ENCODE measurements at regions not wholly inside any gene's neighbourhood (a gene's known extent, or its start where the extent isn't known, plus 50 kb on each side); places are given as distances from the start of the nearest gene placed in this dataset.

DNA sequence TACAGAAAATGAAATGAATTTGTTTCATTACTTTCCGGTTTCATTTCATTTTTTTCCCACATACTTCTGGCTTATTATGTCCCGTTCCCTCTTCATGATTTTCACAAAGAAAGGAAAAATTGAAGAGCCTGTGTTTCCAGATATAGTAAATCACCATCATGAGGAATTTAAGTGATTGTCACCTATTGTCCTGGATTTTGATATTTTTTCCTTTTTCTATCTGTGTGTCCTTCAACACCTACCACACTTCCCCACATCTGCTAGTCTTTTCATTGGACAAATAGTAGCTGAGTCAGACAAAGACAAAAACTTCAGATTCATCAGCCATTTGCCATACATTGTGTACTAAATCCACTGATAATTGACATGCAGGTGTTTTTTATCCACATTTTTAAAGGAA lies 258.2 kb upstream of the HSF2 start:
- no peaks in the 10 kb centered on the region for H3K4me1 Mint-ChIP-seq (ENCODE audit: low read depth in 2 of 2)
- ATAC-seq (no peak), DNase-seq (ENCODE audit: low spot score) (no peak)
- peaks cover 8% of the 10 kb centered on the region for H3K9me3 Mint-ChIP-seq
- no peak overlapping the region for H3K27ac Mint-ChIP-seq
- no peak overlapping the region for H3K4me3 Mint-ChIP-seq
- no peaks in the 10 kb centered on the region for H3K36me3 Mint-ChIP-seq
- H3K27me3 Mint-ChIP-seq, result no peaks in the 10 kb centered on the region

DNA sequence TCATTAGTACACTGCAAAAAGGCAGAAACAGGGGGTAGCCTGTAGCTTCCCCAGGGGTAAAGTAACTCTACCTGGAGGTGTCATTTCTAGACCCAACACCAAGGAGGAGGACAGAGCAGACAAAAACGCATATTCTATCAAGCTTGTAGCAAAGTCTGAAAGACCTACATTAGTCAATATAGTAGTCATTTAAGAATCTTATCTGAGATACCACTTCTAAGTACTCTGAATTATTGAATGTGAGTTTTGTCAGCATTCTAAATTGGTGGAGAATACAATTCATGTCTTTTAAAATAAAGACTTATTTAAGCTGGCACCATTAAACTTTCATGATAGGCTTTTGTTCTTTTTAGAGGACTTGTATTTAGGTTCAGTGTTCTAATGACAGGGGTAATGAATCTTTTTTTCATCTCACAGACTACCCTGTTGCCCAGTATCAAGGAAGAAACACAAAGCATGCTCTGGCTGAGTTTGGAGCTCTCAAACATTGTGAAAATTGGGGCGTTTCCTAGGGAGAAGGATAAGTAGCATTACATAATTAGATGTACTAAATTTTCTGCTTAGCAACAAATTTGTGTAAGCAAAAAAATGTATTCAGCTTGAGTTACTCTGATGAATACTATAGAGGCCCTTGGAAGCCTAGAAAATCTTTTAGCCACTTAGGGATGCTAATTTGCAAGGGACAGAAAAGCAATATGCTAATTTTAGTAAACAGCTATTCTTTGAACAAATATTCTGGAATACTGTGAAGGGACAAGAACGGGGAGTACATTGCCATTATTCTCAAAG lies 255.4 kb upstream of the HSF2 start:
- no peaks in the 10 kb centered on the region for H3K36me3 Mint-ChIP-seq
- H3K4me1 Mint-ChIP-seq (ENCODE audit: low read depth in 2 of 2), result no peaks in the 10 kb centered on the region
- DNase-seq (ENCODE audit: low spot score) (no peak), ATAC-seq (no peak)
- no peak overlapping the region for H3K27ac Mint-ChIP-seq
- H3K27me3 Mint-ChIP-seq, result no peaks in the 10 kb centered on the region
- H3K4me3 Mint-ChIP-seq, result no peak overlapping the region
- peaks cover 12% of the 10 kb centered on the region for H3K9me3 Mint-ChIP-seq

DNA sequence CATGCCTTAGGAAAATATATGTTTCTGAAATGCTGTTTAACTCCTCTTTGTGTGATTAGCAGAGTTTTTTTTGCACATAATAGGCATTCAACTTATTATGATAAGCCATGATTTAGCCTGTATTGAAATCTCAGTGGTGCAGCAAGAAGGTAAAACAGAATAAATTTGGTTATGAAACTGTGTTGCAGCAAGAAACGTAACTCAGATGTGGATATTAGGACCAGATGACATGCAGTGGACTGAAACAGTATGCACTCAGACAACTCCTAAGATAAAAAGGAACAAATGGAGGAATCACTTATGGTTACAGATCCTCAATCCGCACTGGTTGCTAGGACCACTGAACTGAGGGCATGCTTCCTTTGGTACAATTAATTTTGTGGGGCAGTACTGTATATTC lies 254.2 kb upstream of the HSF2 start:
- ATAC-seq, result no peak
- H3K27ac Mint-ChIP-seq, result no peak overlapping the region
- no peaks in the 10 kb centered on the region for H3K4me1 Mint-ChIP-seq (ENCODE audit: low read depth in 2 of 2)
- no peak overlapping the region for H3K4me3 Mint-ChIP-seq
- peaks cover 12% of the 10 kb centered on the region for H3K9me3 Mint-ChIP-seq
- no peaks in the 10 kb centered on the region for H3K36me3 Mint-ChIP-seq
- H3K27me3 Mint-ChIP-seq, result no peaks in the 10 kb centered on the region
- no peak for DNase-seq (ENCODE audit: low spot score)

GRCh38 chr6:122145741-122146240 lies 253.7 kb upstream of the HSF2 start:
- no peak overlapping the region for H3K27ac Mint-ChIP-seq
- H3K9me3 Mint-ChIP-seq, result peaks cover 12% of the 10 kb centered on the region
- H3K4me3 Mint-ChIP-seq, result no peak overlapping the region
- DNase-seq (ENCODE audit: low spot score), result no peak
- ATAC-seq, result no peak
- H3K36me3 Mint-ChIP-seq, result no peaks in the 10 kb centered on the region
- H3K4me1 Mint-ChIP-seq (ENCODE audit: low read depth in 2 of 2), result no peaks in the 10 kb centered on the region
- no peaks in the 10 kb centered on the region for H3K27me3 Mint-ChIP-seq

DNA sequence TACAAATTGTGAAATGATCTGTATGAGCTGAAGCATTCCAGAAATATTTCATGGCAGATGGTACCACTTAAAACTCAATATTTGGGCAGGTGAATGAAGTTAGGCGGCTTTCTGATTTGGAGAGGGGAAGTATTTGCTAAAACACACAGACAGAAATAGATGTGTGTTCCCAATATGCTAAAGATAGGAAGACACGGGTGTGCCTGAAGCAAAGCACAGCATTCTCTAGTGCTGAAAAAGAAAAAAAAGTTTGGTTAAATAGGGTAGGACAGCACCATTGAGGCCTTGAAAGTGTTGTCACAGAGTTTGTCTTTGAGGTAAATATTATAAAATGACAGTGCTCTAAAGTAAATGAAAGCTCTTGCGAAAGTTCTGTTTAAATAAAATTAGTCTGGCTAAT lies 252.2 kb upstream of the HSF2 start:
- H3K4me3 Mint-ChIP-seq, result no peak overlapping the region
- DNase-seq (ENCODE audit: low spot score) (no peak), ATAC-seq (no peak)
- peaks cover 11% of the 10 kb centered on the region for H3K9me3 Mint-ChIP-seq
- H3K27me3 Mint-ChIP-seq, result no peaks in the 10 kb centered on the region
- no peaks in the 10 kb centered on the region for H3K36me3 Mint-ChIP-seq
- no peak overlapping the region for H3K27ac Mint-ChIP-seq
- no peaks in the 10 kb centered on the region for H3K4me1 Mint-ChIP-seq (ENCODE audit: low read depth in 2 of 2)

- no peak overlapping the region for H3K4me3 Mint-ChIP-seq
- no peaks in the 10 kb centered on the region for H3K4me1 Mint-ChIP-seq (ENCODE audit: low read depth in 2 of 2)
- DNase-seq (ENCODE audit: low spot score) (no peak), ATAC-seq (no peak)
- no peaks in the 10 kb centered on the region for H3K36me3 Mint-ChIP-seq
- H3K9me3 Mint-ChIP-seq, result peaks cover 7% of the 10 kb centered on the region
- H3K27ac Mint-ChIP-seq, result no peak overlapping the region
- H3K27me3 Mint-ChIP-seq, result no peaks in the 10 kb centered on the region
Measured at GRCh38 chr6:122151066-122151465, 248.4 kb upstream of the HSF2 start.

DNA sequence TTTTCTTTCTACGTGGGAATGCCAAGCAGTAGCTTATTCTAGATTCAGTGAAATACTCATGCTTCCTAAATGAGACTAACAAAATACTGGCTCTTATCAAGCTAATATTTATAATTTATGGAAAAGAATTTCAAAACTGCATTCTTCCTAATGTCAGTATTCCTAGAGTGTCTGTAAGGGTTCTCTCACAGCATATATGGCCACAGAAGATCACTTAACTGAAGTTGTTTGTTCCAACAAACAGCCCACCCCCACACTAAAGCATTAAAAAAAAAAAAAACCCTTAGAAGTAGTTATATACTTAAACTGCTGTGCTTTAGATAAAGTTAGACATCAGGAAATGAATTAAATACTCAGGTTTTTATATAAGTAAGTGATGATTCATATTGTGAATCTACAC lies 247.7 kb upstream of the HSF2 start:
- no peak for DNase-seq (ENCODE audit: low spot score)
- Mint-ChIP-seq H3K36me3 (no peaks in the 10 kb centered on the region), H3K27ac (no peak overlapping the region)

DNA sequence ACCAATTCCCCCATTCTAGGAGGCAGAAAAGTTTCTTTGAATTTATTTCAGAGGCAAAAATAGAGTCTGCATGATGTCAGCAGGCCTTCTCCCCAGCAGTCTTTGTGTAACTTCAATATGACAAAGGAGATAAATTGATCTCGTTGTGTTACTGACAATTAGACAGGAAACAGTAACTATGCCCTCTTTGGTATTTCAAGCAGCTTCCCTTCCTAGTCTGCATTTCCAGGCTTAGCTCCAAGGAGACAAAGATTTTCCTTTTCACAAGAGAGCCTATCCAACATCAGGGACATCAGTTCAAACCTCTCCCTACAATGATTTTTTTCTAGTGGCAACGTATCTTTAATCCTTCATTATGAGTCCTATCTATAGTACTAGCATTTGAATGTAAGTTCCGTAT lies 245.9 kb upstream of the HSF2 start:
- no peak overlapping the region for H3K27ac Mint-ChIP-seq
- H3K4me1 Mint-ChIP-seq (ENCODE audit: low read depth in 2 of 2), result no peaks in the 10 kb centered on the region
- H3K27me3 Mint-ChIP-seq, result no peaks in the 10 kb centered on the region
- peaks cover 3% of the 10 kb centered on the region for H3K9me3 Mint-ChIP-seq
- ATAC-seq (no peak), DNase-seq (ENCODE audit: low spot score) (no peak)
- H3K4me3 Mint-ChIP-seq, result no peak overlapping the region
- no peaks in the 10 kb centered on the region for H3K36me3 Mint-ChIP-seq

More for the DNA sequence above, 247.7 kb upstream of the HSF2 start:
- Mint-ChIP-seq H3K27me3 (no peaks in the 10 kb centered on the region), H3K4me3 (no peak overlapping the region), H3K4me1 (ENCODE audit: low read depth in 2 of 2) (no peaks in the 10 kb centered on the region), H3K9me3 (peaks cover 10% of the 10 kb centered on the region)
- ATAC-seq, result no peak

GRCh38 chr6:122154155-122154554 lies 245.3 kb upstream of the HSF2 start:
- H3K4me1 Mint-ChIP-seq (ENCODE audit: low read depth in 2 of 2), result no peaks in the 10 kb centered on the region
- H3K9me3 Mint-ChIP-seq, result peaks cover 3% of the 10 kb centered on the region
- DNase-seq (ENCODE audit: low spot score) (no peak), ATAC-seq (no peak)
- H3K4me3 Mint-ChIP-seq, result no peak overlapping the region
- H3K27ac Mint-ChIP-seq, result no peak overlapping the region
- no peaks in the 10 kb centered on the region for H3K27me3 Mint-ChIP-seq
- no peaks in the 10 kb centered on the region for H3K36me3 Mint-ChIP-seq

- ATAC-seq (no peak), DNase-seq (ENCODE audit: low spot score) (no peak)
- Mint-ChIP-seq H3K4me3 (no peak overlapping the region), H3K9me3 (peaks cover 3% of the 10 kb centered on the region), H3K36me3 (no peaks in the 10 kb centered on the region), H3K27me3 (no peaks in the 10 kb centered on the region), H3K27ac (no peak overlapping the region), H3K4me1 (ENCODE audit: low read depth in 2 of 2) (no peaks in the 10 kb centered on the region)
Measured at GRCh38 chr6:122154912-122155575, 244.4 kb upstream of the HSF2 start.

DNA sequence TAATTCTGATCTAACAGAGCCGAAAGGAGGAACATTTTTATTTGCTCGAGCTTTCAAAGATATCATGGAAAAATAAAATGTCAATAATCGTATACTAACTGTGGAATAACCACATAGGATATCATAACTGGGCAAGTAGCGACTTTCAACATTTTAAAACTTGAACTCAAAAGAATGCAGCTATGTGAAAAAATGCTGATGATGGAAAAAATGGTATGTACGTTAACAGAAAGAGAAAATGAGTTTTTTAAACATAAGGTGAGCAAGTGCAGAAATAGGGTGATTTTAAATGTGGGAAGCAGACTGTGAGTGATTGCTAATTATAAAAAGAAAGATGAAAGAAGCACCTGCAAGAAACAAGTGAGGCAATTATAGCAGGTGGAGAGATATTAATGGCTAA lies 238.3 kb upstream of the HSF2 start:
- no peak for ATAC-seq
- Mint-ChIP-seq H3K9me3 (peaks cover 8% of the 10 kb centered on the region), H3K27me3 (no peaks in the 10 kb centered on the region), H3K4me1 (ENCODE audit: low read depth in 2 of 2) (no peaks in the 10 kb centered on the region), H3K4me3 (no peak overlapping the region), H3K36me3 (no peaks in the 10 kb centered on the region), H3K27ac (no peak overlapping the region)
- DNase-seq (ENCODE audit: low spot score), result no peak

- Mint-ChIP-seq H3K4me3 (no peak overlapping the region), H3K36me3 (no peaks in the 10 kb centered on the region), H3K27ac (no peak overlapping the region), H3K27me3 (no peaks in the 10 kb centered on the region), H3K9me3 (peaks cover 5% of the 10 kb centered on the region), H3K4me1 (ENCODE audit: low read depth in 2 of 2) (no peaks in the 10 kb centered on the region)
- DNase-seq (ENCODE audit: low spot score) (no peak), ATAC-seq (no peak)
Measured at GRCh38 chr6:122165014-122165413, 234.4 kb upstream of the HSF2 start.

DNA sequence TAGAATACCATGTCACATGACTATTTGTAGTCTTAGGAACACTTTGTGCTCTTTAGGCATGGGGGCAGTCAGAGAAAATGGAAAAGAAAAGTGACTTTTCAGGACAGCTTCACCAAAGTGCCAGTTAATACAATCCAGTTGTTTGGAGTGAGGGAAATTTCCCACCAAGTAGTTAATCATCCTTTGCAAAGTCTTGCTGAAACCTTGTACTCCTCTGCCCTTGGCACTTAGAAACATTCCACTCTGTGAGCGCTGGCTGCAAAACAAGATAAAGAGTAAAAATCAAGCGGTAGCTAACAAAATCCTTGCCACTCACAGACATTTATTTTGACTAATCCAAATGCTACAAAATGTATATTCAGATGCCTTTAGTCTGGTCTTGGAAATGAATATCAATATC lies 229.2 kb upstream of the HSF2 start:
- Mint-ChIP-seq H3K27ac (no peak overlapping the region), H3K4me1 (ENCODE audit: low read depth in 2 of 2) (no peaks in the 10 kb centered on the region), H3K4me3 (no peak overlapping the region), H3K36me3 (no peaks in the 10 kb centered on the region), H3K27me3 (no peaks in the 10 kb centered on the region), H3K9me3 (peaks cover 2% of the 10 kb centered on the region)
- no peak for DNase-seq (ENCODE audit: low spot score)
- no peak for ATAC-seq

- Mint-ChIP-seq H3K9me3 (no peaks in the 10 kb centered on the region), H3K27me3 (no peaks in the 10 kb centered on the region), H3K27ac (no peak overlapping the region), H3K4me1 (ENCODE audit: low read depth in 2 of 2) (no peaks in the 10 kb centered on the region), H3K36me3 (no peaks in the 10 kb centered on the region), H3K4me3 (no peak overlapping the region)
- ATAC-seq, result no peak
- DNase-seq (ENCODE audit: low spot score), result no peak
Measured at GRCh38 chr6:122178988-122179387, 220.5 kb upstream of the HSF2 start.

All from natural killer cell treated with Interleukin-12 subunit alpha and Interleukin-12 subunit beta and Interleukin-15 and Interleukin-18, amount 100 ng/mL, for 72 hours (primary cell).